A172 (cell line): ENCODE measurements at regions not wholly inside any gene's neighbourhood (a gene's known extent, or its start where the extent isn't known, plus 50 kb on each side); places are given as distances from the start of the nearest gene placed in this dataset.
"Not testable (repeated sequence)": the region's sequence is repeated elsewhere in the genome, so short reads cannot be mapped to it uniquely, and the experiment has no call there.

Experiments used
- DNase-seq: peaks from one replicate; pipeline ENCODE4 v3.0.0-alpha.2; 2015; ENCODE audit warnings: low spot score

- no peak for DNase-seq
Measured at GRCh38 chr14:38973083-38973700, 129.8 kb downstream of the SEC23A start.

GRCh38 chr14:38972511-38972910 lies 130.5 kb downstream of the SEC23A start:
- no peak for DNase-seq

GRCh38 chr14:38971258-38971921 lies 131.6 kb downstream of the SEC23A start:
- no peak for DNase-seq

GRCh38 chr14:38964630-38965029 lies 138.4 kb downstream of the SEC23A start:
- DNase-seq = peak; percentile 28

- no peak for DNase-seq
Measured at GRCh38 chr14:38960946-38961531, 142.0 kb downstream of the SEC23A start.

GRCh38 chr14:38959021-38959420 lies 144.0 kb downstream of the SEC23A start:
- no peak for DNase-seq

- no peak for DNase-seq
Measured at GRCh38 chr14:38958589-38958988, 144.4 kb downstream of the SEC23A start.

- DNase-seq = peak; percentile 31
Measured at GRCh38 chr14:38951451-38951850, 151.6 kb downstream of the SEC23A start.

- no peak for DNase-seq
Measured at GRCh38 chr14:38950676-38951075, 152.4 kb downstream of the SEC23A start.

GRCh38 chr14:38948576-38948975 lies 154.5 kb downstream of the SEC23A start:
- DNase-seq = no peak

- DNase-seq = peak; percentile 52
Measured at GRCh38 chr14:38948171-38948570, 154.9 kb downstream of the SEC23A start.

- no peak for DNase-seq
Measured at GRCh38 chr14:38947343-38947742, 155.7 kb downstream of the SEC23A start.

GRCh38 chr14:38944691-38945090 lies 158.3 kb downstream of the SEC23A start:
- DNase-seq = no peak

GRCh38 chr14:38941488-38941887 lies 161.5 kb downstream of the SEC23A start:
- DNase-seq = no peak

- not testable (repeated sequence) for DNase-seq
Measured at GRCh38 chr14:38932653-38933000, 170.4 kb downstream of the SEC23A start.

- DNase-seq = no peak
Measured at GRCh38 chr14:38931969-38932652, 170.9 kb downstream of the SEC23A start.

- no peak for DNase-seq
Measured at GRCh38 chr14:38930898-38931297, 172.1 kb downstream of the SEC23A start.

GRCh38 chr14:38930022-38930421 lies 173.0 kb downstream of the SEC23A start:
- DNase-seq = no peak

GRCh38 chr14:38929416-38929815 lies 173.6 kb downstream of the SEC23A start:
- DNase-seq = no peak

- not testable (repeated sequence) for DNase-seq
Measured at GRCh38 chr14:38921893-38922292, 181.1 kb downstream of the SEC23A start.

- DNase-seq = no peak
Measured at GRCh38 chr14:38915125-38915524, 187.9 kb downstream of the SEC23A start.

- no peak for DNase-seq
Measured at GRCh38 chr14:38910092-38910491, 192.9 kb downstream of the SEC23A start.

- DNase-seq = no peak
Measured at GRCh38 chr14:38904959-38905358, 198.1 kb downstream of the SEC23A start.
